Kidney epithelial cell (primary cell): ENCODE measurements at regions not wholly inside any gene's neighbourhood (a gene's known extent, or its start where the extent isn't known, plus 50 kb on each side); places are given as distances from the start of the nearest gene placed in this dataset.
"Not testable (repeated sequence)": the region's sequence is repeated elsewhere in the genome, so short reads cannot be mapped to it uniquely, and the experiment has no call there.

ENCODE experiments used
- DNase-seq: peaks from one replicate; pipeline ENCODE4 v3.0.0-alpha.2; 2010; ENCODE audit warnings: low read depth
- H3K27me3 ChIP-seq: 2 replicates; pipeline ENCODE4 v1.6.0; 2011; ENCODE audit warnings: low read length; ENCODE audit not compliant: control insufficient read depth, insufficient read depth
- H3K36me3 ChIP-seq: 2 replicates; pipeline ENCODE4 v1.5.1; 2011; ENCODE audit warnings: low read length; ENCODE audit not compliant: control insufficient read depth, insufficient read depth
- H3K4me3 ChIP-seq: 2 replicates; pipeline ENCODE4 v1.5.1; 2011; ENCODE audit warnings: low read depth, mild to moderate bottlenecking, control low read depth, low read length
- TF ChIP-seq, protein P1 (sequence below): IDR thresholded peaks from 2 replicates; pipeline ENCODE4 v1.5.1; 2011; ENCODE audit warnings: mild to moderate bottlenecking, moderate library complexity, low read length, control low read depth, inconsistent platforms; ENCODE audit not compliant: insufficient read depth, poor library complexity, severe bottlenecking

GRCh38 chr11:130675917-130676316 is 227.5 kb downstream of the ADAMTS15 start:
- Histone ChIP-seq H3K4me3 (no peak overlapping the region), H3K27me3 (no peaks in the 10 kb centered on the region), H3K36me3 (no peaks in the 10 kb centered on the region)
- no peak for DNase-seq
- TF ChIP-seq, protein P1, sequence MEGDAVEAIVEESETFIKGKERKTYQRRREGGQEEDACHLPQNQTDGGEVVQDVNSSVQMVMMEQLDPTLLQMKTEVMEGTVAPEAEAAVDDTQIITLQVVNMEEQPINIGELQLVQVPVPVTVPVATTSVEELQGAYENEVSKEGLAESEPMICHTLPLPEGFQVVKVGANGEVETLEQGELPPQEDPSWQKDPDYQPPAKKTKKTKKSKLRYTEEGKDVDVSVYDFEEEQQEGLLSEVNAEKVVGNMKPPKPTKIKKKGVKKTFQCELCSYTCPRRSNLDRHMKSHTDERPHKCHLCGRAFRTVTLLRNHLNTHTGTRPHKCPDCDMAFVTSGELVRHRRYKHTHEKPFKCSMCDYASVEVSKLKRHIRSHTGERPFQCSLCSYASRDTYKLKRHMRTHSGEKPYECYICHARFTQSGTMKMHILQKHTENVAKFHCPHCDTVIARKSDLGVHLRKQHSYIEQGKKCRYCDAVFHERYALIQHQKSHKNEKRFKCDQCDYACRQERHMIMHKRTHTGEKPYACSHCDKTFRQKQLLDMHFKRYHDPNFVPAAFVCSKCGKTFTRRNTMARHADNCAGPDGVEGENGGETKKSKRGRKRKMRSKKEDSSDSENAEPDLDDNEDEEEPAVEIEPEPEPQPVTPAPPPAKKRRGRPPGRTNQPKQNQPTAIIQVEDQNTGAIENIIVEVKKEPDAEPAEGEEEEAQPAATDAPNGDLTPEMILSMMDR, result no peak

- Histone ChIP-seq H3K4me3 (no peak overlapping the region), H3K27me3 (no peaks in the 10 kb centered on the region), H3K36me3 (no peaks in the 10 kb centered on the region)
- TF ChIP-seq, protein P1, result no peak
- peak; percentile 86 for DNase-seq
Observed at GRCh38 chr11:130677486-130678153, 229.2 kb downstream of the ADAMTS15 start.

DNA sequence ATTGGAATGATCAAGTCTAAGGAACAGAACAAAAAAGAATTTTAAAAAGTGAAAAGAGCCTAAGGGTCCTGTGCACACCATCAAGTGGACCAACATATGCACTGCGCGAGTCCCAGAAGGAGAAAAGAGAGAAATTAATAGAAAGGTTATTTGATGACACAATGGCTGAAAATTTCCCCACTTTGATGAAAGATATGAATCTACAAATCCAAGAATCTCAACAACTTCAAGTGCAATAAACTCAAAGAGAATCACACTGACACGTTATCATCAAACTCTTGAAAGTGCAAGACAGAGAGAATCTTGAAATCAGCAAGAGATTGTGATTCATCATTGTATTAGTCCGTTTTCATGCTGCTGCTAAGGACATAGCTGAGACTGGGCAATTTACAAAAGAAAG is 230.8 kb downstream of the ADAMTS15 start:
- Histone ChIP-seq H3K4me3 (no peak overlapping the region), H3K27me3 (no peaks in the 10 kb centered on the region), H3K36me3 (no peaks in the 10 kb centered on the region)
- TF ChIP-seq, protein P1, result no peak
- no peak for DNase-seq

- DNase-seq, H3K27me3 ChIP-seq, H3K4me3 ChIP-seq, H3K36me3 ChIP-seq: not testable (repeated sequence)
Observed at GRCh38 chr11:130682471-130682870, 233.8 kb downstream of the SNX19 start.

- Histone ChIP-seq H3K27me3 (no peaks in the 10 kb centered on the region), H3K36me3 (no peaks in the 10 kb centered on the region), H3K4me3 (no peak overlapping the region)
- TF ChIP-seq, protein P1, result no peak
- DNase-seq, result no peak
Observed at GRCh38 chr11:130689222-130689908, 226.9 kb downstream of the SNX19 start.

DNA sequence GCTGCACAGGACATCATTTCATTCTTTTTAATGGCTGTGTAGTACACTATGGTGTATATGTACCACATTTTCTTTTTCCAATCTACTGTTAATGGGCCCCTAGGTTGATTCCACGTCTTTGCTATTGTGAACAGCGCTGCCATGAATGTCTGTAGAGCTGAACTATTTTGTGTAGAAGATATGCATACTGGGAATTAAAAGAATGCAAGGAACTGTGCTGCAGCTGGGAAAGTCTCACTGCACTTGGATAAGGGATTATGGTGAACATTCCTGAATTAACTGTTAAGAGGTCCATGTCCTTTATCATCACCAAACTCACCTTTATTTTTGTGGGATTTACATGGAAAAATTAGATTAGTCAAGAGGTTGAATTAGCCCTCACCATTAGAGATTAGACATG is 224.7 kb downstream of the SNX19 start:
- H3K4me3 ChIP-seq, result no peak overlapping the region
- DNase-seq, result no peak
- no peaks in the 10 kb centered on the region for H3K36me3 ChIP-seq
- TF ChIP-seq, protein P1, result no peak
- H3K27me3 ChIP-seq, result no peaks in the 10 kb centered on the region
